Esophagus muscularis mucosa (tissue), 4 donors: ENCODE measurements at regions not wholly inside any gene's neighbourhood (a gene's known extent, or its start where the extent isn't known, plus 50 kb on each side); places are given as distances from the start of the nearest gene placed in this dataset.
"Not testable (repeated sequence)": the region's sequence is repeated elsewhere in the genome, so short reads cannot be mapped to it uniquely, and the experiment has no call there.

Experiments
- DNase-seq: peaks from one replicate; pipeline ENCODE4 v3.0.0-alpha.2; 2017; ENCODE audit errors: extremely low spot score
- H3K27ac ChIP-seq, 4 donors: fragments of 200-600 bp; sonication (generic); replicated peaks in 1 of 4; 1 replicate in 3 of 4; 2 replicates in 1 of 4; pipeline ENCODE4 v1.5.1; 2016 to 2019; ENCODE audit warnings: mild to moderate bottlenecking in 1 of 4
- H3K27me3 ChIP-seq, 4 donors: fragments of 200-600 bp; sonication (generic); one replicate each; pipeline versions ENCODE4 v1.5.1 to v1.6.0; 2016 to 2019
- H3K36me3 ChIP-seq, 4 donors: fragments of 200-600 bp; sonication (generic); one replicate each; pipeline ENCODE4 v1.5.1; 2016 to 2019
- H3K4me1 ChIP-seq, 4 donors: fragments of 200-600 bp; sonication (generic); one replicate each; pipeline ENCODE4 v1.5.1; 2016 to 2019
- H3K4me3 ChIP-seq, 4 donors: fragments of 200-600 bp; sonication (generic); 1 replicate in 2 of 4; 2 replicates in 2 of 4; pipeline ENCODE4 v1.5.1; 2016 to 2019; ENCODE audit warnings: mild to moderate bottlenecking in 4 of 4, moderate library complexity in 1 of 4
- H3K9me3 ChIP-seq, 4 donors: fragments of 200-600 bp; sonication (generic); 1 replicate in 3 of 4; 2 replicates in 1 of 4; pipeline ENCODE4 v1.5.1; 2016 to 2019
- EP300 ChIP-seq: sonication (generic); formaldehyde crosslinking; IDR thresholded peaks from one replicate; pipeline ENCODE4 v1.6.1; 2017; ENCODE audit warnings: antibody characterized with exemption
- POLR2A ChIP-seq: fragments of 450-650 bp; IDR thresholded peaks from one replicate; pipeline ENCODE4 v1.6.1; 2017; ENCODE audit warnings: antibody characterized with exemption, moderate library complexity, mild to moderate bottlenecking, low read depth
- POLR2AphosphoS5 ChIP-seq, 2 donors: sonication (generic); formaldehyde crosslinking; IDR thresholded peaks; one replicate each; pipeline ENCODE4 v1.6.1; 2017; ENCODE audit warnings: antibody characterized with exemption in 2 of 2
- WGBS: methylation state at CpG from one replicate; pipeline ENCODE4 v1.1.5; 2018; 5-methylcytosine and 5-hydroxymethylcytosine counted together
- intact Hi-C: fragments of 100-400 bp; cut with DNase I; formaldehyde crosslinking; loops from one replicate; pipeline ENCODE4 v1.15.1; 2023
- TF ChIP-seq, protein P1 (sequence below), 3 experiments: fragments of 200-600 bp in 2 of 3; fragments of 450-650 bp in 1 of 3; sonication (generic) in 2 of 3; IDR thresholded peaks; one replicate each; pipeline ENCODE4 v1.5.1; 2017 to 2019; ENCODE audit warnings: antibody characterized with exemption in 3 of 3, mild to moderate bottlenecking in 2 of 3, moderate library complexity in 1 of 3

DNA sequence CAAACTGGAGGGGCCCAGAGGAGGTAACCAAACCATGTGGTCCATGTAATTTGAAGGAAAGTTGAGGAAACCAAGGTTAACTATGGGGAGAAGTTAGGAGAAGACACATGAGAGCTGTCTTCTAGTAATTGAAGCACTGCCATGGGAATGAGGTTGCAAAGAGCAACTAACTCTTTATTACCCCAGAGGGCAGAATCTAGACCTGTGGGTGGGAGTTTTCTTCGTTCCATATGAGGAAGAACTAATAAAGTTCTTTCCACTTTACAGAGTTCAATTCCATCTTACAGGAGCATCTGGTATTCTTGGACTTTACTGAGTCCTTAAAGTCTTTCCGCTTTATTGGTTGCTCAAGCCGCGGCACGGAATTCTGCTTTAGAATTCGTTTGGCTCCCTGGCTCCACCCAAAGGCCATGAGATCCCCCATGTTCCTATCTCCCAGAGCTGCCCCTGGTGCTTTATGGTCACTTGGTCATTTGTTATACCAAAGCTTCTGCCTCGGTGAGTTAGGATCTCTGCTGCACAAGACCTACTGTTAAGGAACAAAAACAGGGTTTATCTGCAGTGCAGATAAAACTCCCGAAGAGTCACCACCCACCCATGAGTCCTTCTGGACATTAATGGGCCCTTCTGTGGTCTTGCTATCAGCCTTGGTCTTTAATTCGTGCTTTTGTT is 89.5 kb upstream of the UMPS start:
- intact Hi-C loops = no loop called here
- 87% methylated on average over 9 of the region's 9 CpGs for WGBS

GRCh38 chr3:124643453-124643852 is 86.8 kb upstream of the UMPS start:
- H3K9me3 ChIP-seq = no peaks in the 10 kb centered on the region
- no peak for DNase-seq
- no peak overlapping the region for H3K27ac ChIP-seq
- TF ChIP-seq POLR2AphosphoS5 (IDR thresholded peaks at IDR 0.05) (no peak), POLR2A (no peak), EP300 (no peak)
- TF ChIP-seq, protein P1, sequence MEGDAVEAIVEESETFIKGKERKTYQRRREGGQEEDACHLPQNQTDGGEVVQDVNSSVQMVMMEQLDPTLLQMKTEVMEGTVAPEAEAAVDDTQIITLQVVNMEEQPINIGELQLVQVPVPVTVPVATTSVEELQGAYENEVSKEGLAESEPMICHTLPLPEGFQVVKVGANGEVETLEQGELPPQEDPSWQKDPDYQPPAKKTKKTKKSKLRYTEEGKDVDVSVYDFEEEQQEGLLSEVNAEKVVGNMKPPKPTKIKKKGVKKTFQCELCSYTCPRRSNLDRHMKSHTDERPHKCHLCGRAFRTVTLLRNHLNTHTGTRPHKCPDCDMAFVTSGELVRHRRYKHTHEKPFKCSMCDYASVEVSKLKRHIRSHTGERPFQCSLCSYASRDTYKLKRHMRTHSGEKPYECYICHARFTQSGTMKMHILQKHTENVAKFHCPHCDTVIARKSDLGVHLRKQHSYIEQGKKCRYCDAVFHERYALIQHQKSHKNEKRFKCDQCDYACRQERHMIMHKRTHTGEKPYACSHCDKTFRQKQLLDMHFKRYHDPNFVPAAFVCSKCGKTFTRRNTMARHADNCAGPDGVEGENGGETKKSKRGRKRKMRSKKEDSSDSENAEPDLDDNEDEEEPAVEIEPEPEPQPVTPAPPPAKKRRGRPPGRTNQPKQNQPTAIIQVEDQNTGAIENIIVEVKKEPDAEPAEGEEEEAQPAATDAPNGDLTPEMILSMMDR (IDR thresholded peaks at IDR 0.05) = no peak
- no peaks in the 10 kb centered on the region for H3K27me3 ChIP-seq
- intact Hi-C loops = no loop called here
- H3K4me1 ChIP-seq = no peaks in the 10 kb centered on the region
- WGBS = 94% methylated on average over 6 of the region's 6 CpGs
- peaks cover 0 to 5% (median 0%) of the 10 kb centered on the region in 4 donors for H3K36me3 ChIP-seq
- H3K4me3 ChIP-seq = no peak overlapping the region

More for the DNA sequence above, 89.5 kb upstream of the UMPS start:
- H3K27ac ChIP-seq = no peak overlapping the region
- H3K36me3 ChIP-seq = peaks cover 0 to 15% (median 0%) of the 10 kb centered on the region in 4 donors
- no peak overlapping the region for H3K4me3 ChIP-seq
- no peaks in the 10 kb centered on the region for H3K27me3 ChIP-seq
- H3K9me3 ChIP-seq = no peaks in the 10 kb centered on the region
- DNase-seq = no peak
- TF ChIP-seq POLR2A (no peak), EP300 (no peak), POLR2AphosphoS5 (IDR thresholded peaks at IDR 0.05) (no peak)
- TF ChIP-seq, protein P1 (IDR thresholded peaks at IDR 0.05) = no peak
- no peaks in the 10 kb centered on the region for H3K4me1 ChIP-seq

DNA sequence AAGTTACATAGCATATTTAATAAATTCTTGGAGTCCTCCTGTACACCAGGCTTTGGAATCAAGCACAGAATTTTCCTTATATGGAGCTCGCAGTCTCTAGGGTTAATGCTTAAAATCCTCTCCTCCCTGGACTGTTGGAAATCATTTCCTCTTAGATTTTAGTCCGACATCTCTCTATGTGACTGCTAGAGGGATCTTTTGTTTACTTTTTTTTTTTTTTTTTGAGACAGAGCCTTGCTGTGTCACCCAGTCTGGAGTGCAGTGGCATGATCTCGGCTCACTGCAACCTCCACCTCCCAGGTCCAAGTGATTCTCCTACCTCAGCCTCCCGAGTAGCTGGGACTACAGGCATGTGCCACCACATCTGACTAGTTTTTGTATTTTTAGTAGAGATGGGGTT is 84.1 kb upstream of the UMPS start:
- intact Hi-C loops, H3K27ac ChIP-seq: not testable (repeated sequence)

DNA sequence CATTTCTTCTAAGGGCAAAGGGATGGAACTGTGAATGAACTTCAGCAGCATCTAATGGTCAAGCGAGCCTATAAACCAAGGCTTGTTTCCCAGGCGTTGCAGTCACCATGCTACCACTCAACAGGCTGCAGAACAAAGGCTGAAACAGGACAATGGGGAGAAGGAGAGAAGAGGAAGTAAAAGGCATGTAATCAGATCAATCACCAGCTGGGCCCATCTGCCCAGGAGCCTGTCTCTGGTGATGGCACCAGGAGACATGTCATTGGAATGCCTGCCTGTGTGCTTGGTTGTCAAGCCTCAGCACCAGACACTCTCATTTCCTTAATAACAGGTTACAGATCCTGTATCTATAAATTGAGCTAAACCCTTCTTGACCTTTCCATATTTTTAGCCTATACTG is 81.7 kb upstream of the UMPS start:
- Histone ChIP-seq H3K27me3 (no peaks in the 10 kb centered on the region), H3K4me1 (peaks cover 0 to 3% (median 0%) of the 10 kb centered on the region in 4 donors), H3K9me3 (no peaks in the 10 kb centered on the region), H3K27ac (no peak overlapping the region), H3K36me3 (peaks cover 0 to 29% (median 8%) of the 10 kb centered on the region in 4 donors), H3K4me3 (no peak overlapping the region)
- WGBS = 93% methylated on average over 2 of the region's 2 CpGs
- no peak for DNase-seq
- TF ChIP-seq POLR2AphosphoS5 (IDR thresholded peaks at IDR 0.05) (no peak), EP300 (no peak), POLR2A (no peak)
- TF ChIP-seq, protein P1 (IDR thresholded peaks at IDR 0.05) = no peak
- intact Hi-C loops = no loop called here

More for the DNA sequence above, 84.1 kb upstream of the UMPS start:
- WGBS = 79% methylated on average over 4 of the region's 4 CpGs
- H3K9me3 ChIP-seq, H3K4me3 ChIP-seq, DNase-seq, H3K4me1 ChIP-seq, H3K27me3 ChIP-seq: not testable (repeated sequence)
- peaks cover 0 to 11% (median 0%) of the 10 kb centered on the region in 4 donors for H3K36me3 ChIP-seq

DNA sequence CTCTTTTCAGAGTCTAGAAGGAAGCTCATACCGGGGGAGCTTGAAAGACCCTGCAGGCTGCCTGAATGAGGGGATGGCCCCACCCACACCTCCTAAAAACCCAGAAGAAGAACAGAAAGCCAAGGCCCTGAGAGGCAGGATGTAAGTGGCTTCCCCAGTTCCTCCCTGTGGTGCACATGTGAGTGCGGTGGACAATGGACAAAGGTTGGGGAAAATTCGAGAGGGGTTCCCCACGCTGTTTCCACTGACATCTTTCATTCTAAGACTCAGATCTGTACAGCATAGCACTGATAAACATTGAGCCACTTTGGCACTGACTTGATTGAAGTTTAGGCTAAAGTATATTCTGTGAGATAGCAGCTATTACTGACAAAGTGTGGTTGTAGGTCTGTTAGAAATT is 79.5 kb upstream of the UMPS start:
- Histone ChIP-seq H3K36me3 (peaks cover 0 to 29% (median 17%) of the 10 kb centered on the region in 4 donors), H3K4me1 (peaks cover 0 to 10% (median 0%) of the 10 kb centered on the region in 4 donors), H3K27ac (no peak overlapping the region), H3K9me3 (no peaks in the 10 kb centered on the region), H3K4me3 (no peak overlapping the region), H3K27me3 (no peaks in the 10 kb centered on the region)
- TF ChIP-seq, protein P1 (IDR thresholded peaks at IDR 0.05) = no peak
- TF ChIP-seq POLR2A (no peak), POLR2AphosphoS5 (IDR thresholded peaks at IDR 0.05) (no peak), EP300 (no peak)
- 82% methylated on average over 4 of the region's 4 CpGs for WGBS
- intact Hi-C loops = no loop called here
- DNase-seq = no peak

DNA sequence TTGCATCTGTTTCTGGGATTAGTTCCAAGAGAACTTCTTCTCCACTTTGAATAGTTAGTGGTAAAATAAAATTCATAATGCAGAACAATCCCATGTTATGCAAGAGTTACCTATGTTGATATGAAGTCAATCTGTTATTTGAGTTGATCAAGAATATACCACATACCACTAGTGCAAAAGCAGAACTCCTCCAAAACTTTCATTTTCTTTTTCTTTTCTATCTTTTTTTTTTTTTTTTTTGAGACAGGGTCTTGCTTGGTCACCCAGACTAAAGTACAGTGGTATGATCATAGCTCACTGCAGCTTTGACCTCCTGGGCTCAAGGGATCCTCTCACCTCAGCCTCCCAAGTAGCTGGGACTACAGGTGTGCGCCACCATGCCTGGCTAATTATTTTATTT is 78.8 kb upstream of the UMPS start:
- H3K36me3 ChIP-seq = peaks cover 0 to 29% (median 17%) of the 10 kb centered on the region in 4 donors
- intact Hi-C loops = not testable (repeated sequence)

More for the DNA sequence above, 78.8 kb upstream of the UMPS start:
- not testable (repeated sequence) for H3K9me3 ChIP-seq, DNase-seq, H3K27me3 ChIP-seq, H3K4me3 ChIP-seq, H3K27ac ChIP-seq
- peaks cover 0 to 10% (median 0%) of the 10 kb centered on the region in 4 donors for H3K4me1 ChIP-seq
- WGBS = 94% methylated on average over 1 of the region's 1 CpG
